B cell (primary cell): ENCODE measurements at regions not wholly inside any gene's neighbourhood (a gene's known extent, or its start where the extent isn't known, plus 50 kb on each side); places are given as distances from the start of the nearest gene placed in this dataset.

ENCODE experiments used
- ATAC-seq: fragments of 200-7000 bp; cut with Tn5 transposase; one replicate; pipeline ENCODE4 v1.10.0; 2021; ENCODE audit warnings: low read depth, mild to moderate bottlenecking, moderate number of reproducible peaks, moderate library complexity
- CTCF ChIA-PET: fragments of 350-600 bp; sonication (Branson Sonifier 250); formaldehyde crosslinking; loops from one replicate; lab custom pipeline; 2021; ENCODE audit warnings: antibody characterized with exemption, inconsistent platforms; lab: Charles Lee
- POLR2A ChIA-PET: fragments of 350-600 bp; sonication (Branson Sonifier 250); formaldehyde crosslinking; loops from one replicate; lab custom pipeline; 2021; ENCODE audit warnings: antibody characterized with exemption; lab: Charles Lee
- DNase-seq: peaks from one replicate; pipeline ENCODE4 v3.0.0; 2013
- H2AFZ ChIP-seq: 2 replicates; pipeline ENCODE4 v1.6.1; 2012; ENCODE audit warnings: mild to moderate bottlenecking, low read depth, low read length; ENCODE audit not compliant: insufficient read depth, poor library complexity, severe bottlenecking
- H3K27ac ChIP-seq, 2 donors: 1 replicate in 1 of 2; 2 replicates in 1 of 2; pipeline ENCODE4 v1.5.1; 2012 to 2013; ENCODE audit warnings: low read length in 2 of 2, mild to moderate bottlenecking in 2 of 2, moderate library complexity in 1 of 2
- H3K27me3 ChIP-seq, 4 experiments: fragments of 200-600 bp in 1 of 4; sonication (generic) in 1 of 4; replicated peaks in 1 of 4; 1 replicate in 2 of 4; 2 replicates in 2 of 4; pipeline versions ENCODE4 v1.6.1 to v1.7.0; 2013 to 2016; ENCODE audit warnings: low read length in 3 of 4, mild to moderate bottlenecking in 2 of 4, mixed read lengths in 1 of 4, moderate library complexity in 1 of 4; ENCODE audit not compliant: insufficient read depth in 4 of 4, control insufficient read depth in 3 of 4; ENCODE audit errors: control extremely low read depth in 1 of 4
- H3K36me3 ChIP-seq, 2 experiments: replicated peaks in 1 of 2; 1 replicate in 1 of 2; 2 replicates in 1 of 2; pipeline versions ENCODE4 v1.6.1 to v1.7.1; 2013; ENCODE audit warnings: low read length in 1 of 2; ENCODE audit not compliant: insufficient read depth in 2 of 2, control insufficient read depth in 1 of 2; ENCODE audit errors: control extremely low read depth in 1 of 2, extremely low read depth in 1 of 2
- H3K4me1 ChIP-seq, 2 donors: fragments of 200-600 bp in 1 of 2; sonication (generic) in 1 of 2; 1 replicate in 1 of 2; 2 replicates in 1 of 2; pipeline versions ENCODE4 v1.5.1 to v1.6.1; 2013 to 2017; ENCODE audit warnings: low read length in 2 of 2; ENCODE audit not compliant: control insufficient read depth in 2 of 2, insufficient read depth in 2 of 2
- H3K4me2 ChIP-seq: replicated peaks from 2 replicates; pipeline ENCODE3; 2012; ENCODE audit warnings: mild to moderate bottlenecking, low read depth, low read length; ENCODE audit not compliant: poor library complexity, severe bottlenecking
- H3K4me3 ChIP-seq, 5 experiments: fragments of 200-600 bp in 1 of 5; sonication (generic) in 1 of 5; 1 replicate in 3 of 5; 2 replicates in 2 of 5; pipeline versions ENCODE4 v1.5.1 to v1.7.0; 2011 to 2016; ENCODE audit warnings: low read length in 4 of 5, mild to moderate bottlenecking in 4 of 5, low read depth in 2 of 5, control low read depth in 1 of 5, moderate library complexity in 1 of 5; ENCODE audit not compliant: insufficient read depth in 1 of 5; ENCODE audit errors: control extremely low read depth in 1 of 5, extremely low read depth in 1 of 5
- H3K79me2 ChIP-seq: fragments of 200-600 bp; sonication (generic); one replicate; pipeline ENCODE4 v1.6.0; 2016; ENCODE audit warnings: low read length; ENCODE audit not compliant: control insufficient read depth, insufficient read depth
- H3K9ac ChIP-seq: fragments of 200-600 bp; sonication (generic); 2 replicates; pipeline ENCODE4 v1.6.1; 2017; ENCODE audit warnings: mild to moderate bottlenecking, low read length, moderate library complexity
- H3K9me3 ChIP-seq, 3 donors: one replicate each; pipeline versions ENCODE4 v1.6.1 to v1.7.1; 2013; ENCODE audit warnings: low read length in 2 of 3; ENCODE audit not compliant: control insufficient read depth in 2 of 3, insufficient read depth in 1 of 3; ENCODE audit errors: control extremely low read depth in 1 of 3
- H4K20me1 ChIP-seq: 2 replicates; pipeline ENCODE4 v1.6.0; 2012; ENCODE audit warnings: mild to moderate bottlenecking, low read length; ENCODE audit not compliant: insufficient read depth, control insufficient read depth, poor library complexity, severe bottlenecking
- H3K27ac Mint-ChIP-seq: one replicate; pipeline ENCODE4 v1.8.0; 2021; ENCODE audit warnings: mixed read lengths
- H3K27me3 Mint-ChIP-seq: one replicate; pipeline ENCODE4 v1.8.0; 2021; ENCODE audit warnings: mixed read lengths
- H3K4me1 Mint-ChIP-seq: one replicate; pipeline ENCODE4 v1.8.0; 2021; ENCODE audit warnings: mixed read lengths
- H3K4me3 Mint-ChIP-seq: one replicate; pipeline ENCODE4 v1.8.0; 2021; ENCODE audit warnings: mixed read lengths
- H3K9me3 Mint-ChIP-seq: one replicate; pipeline ENCODE4 v1.8.0; 2022; ENCODE audit warnings: mixed read lengths; ENCODE audit not compliant: insufficient read depth
- EZH2 ChIP-seq: IDR thresholded peaks from 2 replicates; pipeline ENCODE4 v1.6.1; 2012; ENCODE audit warnings: borderline replicate concordance, low read depth, mild to moderate bottlenecking, moderate library complexity, low read length; ENCODE audit not compliant: insufficient read depth, poor library complexity, severe bottlenecking
- WGBS: methylation state at CpG from one replicate; pipeline ENCODE4 v1.1.5; 2013; ENCODE audit warnings: missing lambda C conversion rate; ENCODE audit not compliant: insufficient coverage; 5-methylcytosine and 5-hydroxymethylcytosine counted together
- intact Hi-C: fragments of 100-400 bp; cut with micrococcal nuclease; formaldehyde crosslinking; loops from one replicate; pipeline ENCODE4 v1.10.0; 2022
- TF ChIP-seq, protein P1 (sequence below): fragments of 200-600 bp; IDR thresholded peaks from one replicate; pipeline ENCODE4 v1.8.0; 2022; ENCODE audit warnings: antibody characterized with exemption, mild to moderate bottlenecking

GRCh38 chr11:45528435-45528834 is 137.0 kb downstream of the CHST1 start:
- H3K9me3 Mint-ChIP-seq = peaks cover 3% of the 10 kb centered on the region
- CTCF ChIA-PET = no interaction called here
- no peak overlapping the region for H3K27ac Mint-ChIP-seq
- ATAC-seq (no peak), DNase-seq (no peak)
- Histone ChIP-seq H3K4me3 (no peak overlapping the region), H3K36me3 (no peaks in the 10 kb centered on the region), H2AFZ (no peak overlapping the region), H3K9ac (no peak overlapping the region), H3K27me3 (no peaks in the 10 kb centered on the region), H3K9me3 (peaks cover 0 to 13% (median 0%) of the 10 kb centered on the region in 3 donors), H3K4me1 (no peaks in the 10 kb centered on the region), H3K79me2 (no peaks in the 10 kb centered on the region), H4K20me1 (no peaks in the 10 kb centered on the region), H3K27ac (no peak overlapping the region), H3K4me2 (no peak overlapping the region)
- no peaks in the 10 kb centered on the region for H3K4me1 Mint-ChIP-seq
- no peak for TF ChIP-seq EZH2
- TF ChIP-seq, protein P1, sequence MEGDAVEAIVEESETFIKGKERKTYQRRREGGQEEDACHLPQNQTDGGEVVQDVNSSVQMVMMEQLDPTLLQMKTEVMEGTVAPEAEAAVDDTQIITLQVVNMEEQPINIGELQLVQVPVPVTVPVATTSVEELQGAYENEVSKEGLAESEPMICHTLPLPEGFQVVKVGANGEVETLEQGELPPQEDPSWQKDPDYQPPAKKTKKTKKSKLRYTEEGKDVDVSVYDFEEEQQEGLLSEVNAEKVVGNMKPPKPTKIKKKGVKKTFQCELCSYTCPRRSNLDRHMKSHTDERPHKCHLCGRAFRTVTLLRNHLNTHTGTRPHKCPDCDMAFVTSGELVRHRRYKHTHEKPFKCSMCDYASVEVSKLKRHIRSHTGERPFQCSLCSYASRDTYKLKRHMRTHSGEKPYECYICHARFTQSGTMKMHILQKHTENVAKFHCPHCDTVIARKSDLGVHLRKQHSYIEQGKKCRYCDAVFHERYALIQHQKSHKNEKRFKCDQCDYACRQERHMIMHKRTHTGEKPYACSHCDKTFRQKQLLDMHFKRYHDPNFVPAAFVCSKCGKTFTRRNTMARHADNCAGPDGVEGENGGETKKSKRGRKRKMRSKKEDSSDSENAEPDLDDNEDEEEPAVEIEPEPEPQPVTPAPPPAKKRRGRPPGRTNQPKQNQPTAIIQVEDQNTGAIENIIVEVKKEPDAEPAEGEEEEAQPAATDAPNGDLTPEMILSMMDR = no peak
- intact Hi-C loops = no loop called here
- H3K27me3 Mint-ChIP-seq = peaks cover 16% of the 10 kb centered on the region
- WGBS = 90% methylated on average over 2 of the region's 2 CpGs
- POLR2A ChIA-PET = no interaction called here
- no peak overlapping the region for H3K4me3 Mint-ChIP-seq

DNA sequence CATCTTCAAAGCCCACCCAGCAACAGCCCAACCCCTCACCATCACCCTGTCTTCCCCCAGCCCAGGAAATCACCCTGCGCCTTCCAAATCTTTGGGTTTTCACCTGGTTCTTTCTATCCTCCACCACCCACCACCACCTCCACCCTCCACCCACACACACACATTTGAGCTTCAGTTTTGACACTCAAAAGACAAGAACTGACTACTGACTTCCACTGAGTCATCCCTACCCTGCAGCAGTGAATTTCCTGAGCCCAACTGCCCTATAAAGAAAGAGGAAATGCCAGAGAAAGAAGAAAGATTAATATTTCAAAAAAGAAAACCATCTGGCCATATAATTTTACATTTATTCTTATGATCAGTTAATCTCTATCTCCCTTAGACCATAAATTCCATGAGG is 137.5 kb downstream of the CHST1 start:
- Histone ChIP-seq H3K9ac (no peak overlapping the region), H3K36me3 (no peaks in the 10 kb centered on the region)

More for the DNA sequence above, 137.5 kb downstream of the CHST1 start:
- TF ChIP-seq, protein P1 = no peak
- TF ChIP-seq EZH2 = no peak
- ChIA-PET CTCF (no interaction called here), POLR2A (no interaction called here)
- Histone ChIP-seq H3K4me2 (no peak overlapping the region), H3K79me2 (no peaks in the 10 kb centered on the region), H3K4me3 (no peak overlapping the region), H3K27me3 (no peaks in the 10 kb centered on the region), H2AFZ (no peak overlapping the region), H3K4me1 (no peaks in the 10 kb centered on the region), H4K20me1 (no peaks in the 10 kb centered on the region), H3K9me3 (peaks cover 0 to 17% (median 5%) of the 10 kb centered on the region in 3 donors), H3K27ac (no peak overlapping the region)
- peaks cover 10% of the 10 kb centered on the region for H3K27me3 Mint-ChIP-seq
- no peak overlapping the region for H3K27ac Mint-ChIP-seq
- ATAC-seq = no peak
- H3K4me1 Mint-ChIP-seq = no peaks in the 10 kb centered on the region
- intact Hi-C loops = no loop called here
- no peak for DNase-seq
- peaks cover 3% of the 10 kb centered on the region for H3K9me3 Mint-ChIP-seq
- 29% methylated on average over 1 of the region's 1 CpG for WGBS
- H3K4me3 Mint-ChIP-seq = no peak overlapping the region
